ENCODE measurements at regions not wholly inside any gene's neighbourhood (a gene's known extent, or its start where the extent isn't known, plus 50 kb on each side); places are given as distances from the start of the nearest gene placed in this dataset.

- Histone ChIP-seq H3K79me2 (ENCODE audit: insufficient read depth, low read depth, low read length) (no peaks in the 10 kb centered on the region), H3K9me2 (ENCODE audit: insufficient read depth, low read length) (no peaks in the 10 kb centered on the region; the same call in 1 of the 2 replicates), H3K4me3 (ENCODE audit: low read depth, low read length, poor library complexity, severe bottlenecking) (no peak overlapping the region), H3K36me3 (ENCODE audit: insufficient read depth, low read length) (no peaks in the 10 kb centered on the region), H3K9me3 (ENCODE audit: low read length) (no peaks in the 10 kb centered on the region), H3K27ac (ENCODE audit: low read depth, low read length, poor library complexity, severe bottlenecking) (no peak overlapping the region), H4K20me1 (ENCODE audit: insufficient read depth, low read length) (no peaks in the 10 kb centered on the region), H3K4me1 (ENCODE audit: insufficient read depth, low read length, poor library complexity, severe bottlenecking) (no peaks in the 10 kb centered on the region), H2AFZ (ENCODE audit: low read length) (no peak overlapping the region), H3K4me2 (ENCODE audit: low read length) (no peak overlapping the region)
- POLR2A ChIA-PET, result no interaction called here
- DNase-seq (ENCODE audit: low spot score), result no peak
- intact Hi-C loops (cut with micrococcal nuclease; ENCODE audit: unreplicated experiment), result no loop called here
- no TSS peak for BruUV-seq (replicated peaks)
- no peak for TF ChIP-seq EZH2phosphoT487 (IDR thresholded peaks at IDR 0.05; ENCODE audit: borderline replicate concordance, low read depth, low read length)
- TF ChIP-seq, protein P1, sequence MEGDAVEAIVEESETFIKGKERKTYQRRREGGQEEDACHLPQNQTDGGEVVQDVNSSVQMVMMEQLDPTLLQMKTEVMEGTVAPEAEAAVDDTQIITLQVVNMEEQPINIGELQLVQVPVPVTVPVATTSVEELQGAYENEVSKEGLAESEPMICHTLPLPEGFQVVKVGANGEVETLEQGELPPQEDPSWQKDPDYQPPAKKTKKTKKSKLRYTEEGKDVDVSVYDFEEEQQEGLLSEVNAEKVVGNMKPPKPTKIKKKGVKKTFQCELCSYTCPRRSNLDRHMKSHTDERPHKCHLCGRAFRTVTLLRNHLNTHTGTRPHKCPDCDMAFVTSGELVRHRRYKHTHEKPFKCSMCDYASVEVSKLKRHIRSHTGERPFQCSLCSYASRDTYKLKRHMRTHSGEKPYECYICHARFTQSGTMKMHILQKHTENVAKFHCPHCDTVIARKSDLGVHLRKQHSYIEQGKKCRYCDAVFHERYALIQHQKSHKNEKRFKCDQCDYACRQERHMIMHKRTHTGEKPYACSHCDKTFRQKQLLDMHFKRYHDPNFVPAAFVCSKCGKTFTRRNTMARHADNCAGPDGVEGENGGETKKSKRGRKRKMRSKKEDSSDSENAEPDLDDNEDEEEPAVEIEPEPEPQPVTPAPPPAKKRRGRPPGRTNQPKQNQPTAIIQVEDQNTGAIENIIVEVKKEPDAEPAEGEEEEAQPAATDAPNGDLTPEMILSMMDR (conservative IDR thresholded peaks at IDR 0.05; ENCODE audit: low read length), result no peak
- CTCF ChIA-PET (ENCODE audit: unreplicated experiment), result no interaction called here
Observed at GRCh38 chr14:83255727-83256090, 1722.1 kb upstream of the SEL1L start.

GRCh38 chr14:83257466-83258439 lies 1724.1 kb upstream of the SEL1L start:
- POLR2A ChIA-PET, result no interaction called here
- CTCF ChIA-PET (ENCODE audit: unreplicated experiment), result no interaction called here
- BruUV-seq (replicated peaks), result no TSS peak
- no peak for DNase-seq (ENCODE audit: low spot score)
- no peak overlapping the region for H3K27ac ChIP-seq (ENCODE audit: low read depth, low read length, poor library complexity, severe bottlenecking)
- intact Hi-C loops (cut with micrococcal nuclease; ENCODE audit: unreplicated experiment), result no loop called here
- no peak overlapping the region for H2AFZ ChIP-seq (ENCODE audit: low read length)
- H3K9me2 ChIP-seq (ENCODE audit: insufficient read depth, low read length), result no peaks in the 10 kb centered on the region; the same call in 1 of the 2 replicates
- no peaks in the 10 kb centered on the region for H3K36me3 ChIP-seq (ENCODE audit: insufficient read depth, low read length)
- no peak overlapping the region for H3K4me3 ChIP-seq (ENCODE audit: low read depth, low read length, poor library complexity, severe bottlenecking)
- H4K20me1 ChIP-seq (ENCODE audit: insufficient read depth, low read length), result no peaks in the 10 kb centered on the region
- H3K79me2 ChIP-seq (ENCODE audit: insufficient read depth, low read depth, low read length), result no peaks in the 10 kb centered on the region
- H3K4me2 ChIP-seq (ENCODE audit: low read length), result no peak overlapping the region
- no peaks in the 10 kb centered on the region for H3K9me3 ChIP-seq (ENCODE audit: low read length)
- no peaks in the 10 kb centered on the region for H3K4me1 ChIP-seq (ENCODE audit: insufficient read depth, low read length, poor library complexity, severe bottlenecking)
- TF ChIP-seq, protein P1 (conservative IDR thresholded peaks at IDR 0.05; ENCODE audit: low read length), result no peak
- no peak for TF ChIP-seq EZH2phosphoT487 (IDR thresholded peaks at IDR 0.05; ENCODE audit: borderline replicate concordance, low read depth, low read length)

- Histone ChIP-seq H3K79me2 (ENCODE audit: insufficient read depth, low read depth, low read length) (no peaks in the 10 kb centered on the region), H4K20me1 (ENCODE audit: insufficient read depth, low read length) (no peaks in the 10 kb centered on the region), H3K9me3 (ENCODE audit: low read length) (no peaks in the 10 kb centered on the region), H3K36me3 (ENCODE audit: insufficient read depth, low read length) (no peaks in the 10 kb centered on the region), H3K4me2 (ENCODE audit: low read length) (no peak overlapping the region), H3K4me3 (ENCODE audit: low read depth, low read length, poor library complexity, severe bottlenecking) (no peak overlapping the region), H3K27ac (ENCODE audit: low read depth, low read length, poor library complexity, severe bottlenecking) (no peak overlapping the region), H2AFZ (ENCODE audit: low read length) (no peak overlapping the region), H3K4me1 (ENCODE audit: insufficient read depth, low read length, poor library complexity, severe bottlenecking) (no peaks in the 10 kb centered on the region), H3K9me2 (ENCODE audit: insufficient read depth, low read length) (no peaks in the 10 kb centered on the region)
- TF ChIP-seq, protein P1 (conservative IDR thresholded peaks at IDR 0.05; ENCODE audit: low read length), result no peak
- TF ChIP-seq EZH2phosphoT487 (IDR thresholded peaks at IDR 0.05; ENCODE audit: borderline replicate concordance, low read depth, low read length), result no peak
- BruUV-seq (replicated peaks), result no TSS peak
- ChIA-PET POLR2A (no interaction called here), CTCF (ENCODE audit: unreplicated experiment) (no interaction called here)
- DNase-seq (ENCODE audit: low spot score), result no peak
- intact Hi-C loops (cut with micrococcal nuclease; ENCODE audit: unreplicated experiment), result no loop called here
Observed at GRCh38 chr14:83260751-83261150, 1727.1 kb upstream of the SEL1L start.

All from OCI-LY7 (cell line).